Fibroblast of pulmonary artery (primary cell): ENCODE measurements at regions not wholly inside any gene's neighbourhood (a gene's known extent, or its start where the extent isn't known, plus 50 kb on each side); places are given as distances from the start of the nearest gene placed in this dataset.

ENCODE experiments used
- DNase-seq: peaks from one replicate; pipeline ENCODE4 v3.0.0-alpha.2; 2010; ENCODE audit warnings: low read depth
- H3K4me3 ChIP-seq: replicated peaks from 2 replicates; pipeline ENCODE4 v1.5.1; 2011; ENCODE audit warnings: low read depth, mild to moderate bottlenecking, control low read depth, low read length, moderate library complexity
- CTCF ChIP-seq: IDR thresholded peaks from 2 replicates; pipeline ENCODE4 v1.5.1; 2011; ENCODE audit warnings: mild to moderate bottlenecking, control low read depth, low read length, inconsistent platforms; ENCODE audit errors: missing control alignments

- DNase-seq = no peak
- no peak overlapping the region for H3K4me3 ChIP-seq
- TF ChIP-seq CTCF = no peak
Observed at GRCh38 chr6:50443144-50443543, 270.2 kb upstream of the TFAP2D start.

- H3K4me3 ChIP-seq = no peak overlapping the region
- no peak for TF ChIP-seq CTCF
- no peak for DNase-seq
Observed at GRCh38 chr6:50449128-50449527, 264.2 kb upstream of the TFAP2D start.

GRCh38 chr6:50451826-50452400, 261.4 kb upstream of the TFAP2D start:
- DNase-seq = no peak
- no peak for TF ChIP-seq CTCF
- H3K4me3 ChIP-seq = no peak overlapping the region

GRCh38 chr6:50455029-50455428, 258.3 kb upstream of the TFAP2D start:
- no peak for DNase-seq
- H3K4me3 ChIP-seq = no peak overlapping the region
- TF ChIP-seq CTCF = no peak

- no peak for DNase-seq
- TF ChIP-seq CTCF = no peak
- no peak overlapping the region for H3K4me3 ChIP-seq
Observed at GRCh38 chr6:50457351-50457750, 256.0 kb upstream of the TFAP2D start.

- no peak for DNase-seq
- no peak overlapping the region for H3K4me3 ChIP-seq
- TF ChIP-seq CTCF = no peak
Observed at GRCh38 chr6:50461696-50462095, 251.6 kb upstream of the TFAP2D start.

GRCh38 chr6:50463931-50464330, 249.4 kb upstream of the TFAP2D start:
- no peak for TF ChIP-seq CTCF
- no peak for DNase-seq
- H3K4me3 ChIP-seq = no peak overlapping the region
